ENCODE measurements at regions not wholly inside any gene's neighbourhood (a gene's known extent, or its start where the extent isn't known, plus 50 kb on each side); places are given as distances from the start of the nearest gene placed in this dataset.

DNA sequence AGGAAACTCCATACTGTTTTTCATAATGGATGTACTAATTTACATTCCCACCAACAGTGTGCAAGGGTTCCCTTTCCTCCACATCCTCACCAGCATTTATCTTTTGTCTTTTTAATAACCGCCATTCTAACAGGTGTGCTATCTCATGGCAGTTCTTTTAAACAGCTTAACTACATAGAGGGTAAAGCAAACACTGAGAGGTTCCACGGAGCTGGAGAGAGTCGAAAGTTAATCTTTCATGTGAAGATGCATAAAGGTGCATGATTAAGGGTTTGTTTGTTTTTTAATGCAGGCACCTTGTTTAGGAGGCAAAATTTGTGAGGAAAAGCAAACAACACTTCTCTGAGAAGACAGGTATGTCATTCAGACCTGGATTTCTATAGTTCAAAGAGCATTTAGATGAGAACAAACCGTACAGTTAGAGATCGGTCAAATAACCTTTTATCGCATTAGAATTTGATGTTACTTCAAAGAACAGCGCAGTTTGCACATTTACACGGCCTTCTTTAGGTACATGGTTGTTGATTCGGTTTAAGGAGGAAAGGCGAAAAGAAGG, 193.9 kb downstream of the RBM26 start:
- H3K27me3 ChIP-seq, result no peaks in the 10 kb centered on the region
- no peak for TF ChIP-seq POLR2A (IDR thresholded peaks at IDR 0.05)
- TF ChIP-seq, protein P1, sequence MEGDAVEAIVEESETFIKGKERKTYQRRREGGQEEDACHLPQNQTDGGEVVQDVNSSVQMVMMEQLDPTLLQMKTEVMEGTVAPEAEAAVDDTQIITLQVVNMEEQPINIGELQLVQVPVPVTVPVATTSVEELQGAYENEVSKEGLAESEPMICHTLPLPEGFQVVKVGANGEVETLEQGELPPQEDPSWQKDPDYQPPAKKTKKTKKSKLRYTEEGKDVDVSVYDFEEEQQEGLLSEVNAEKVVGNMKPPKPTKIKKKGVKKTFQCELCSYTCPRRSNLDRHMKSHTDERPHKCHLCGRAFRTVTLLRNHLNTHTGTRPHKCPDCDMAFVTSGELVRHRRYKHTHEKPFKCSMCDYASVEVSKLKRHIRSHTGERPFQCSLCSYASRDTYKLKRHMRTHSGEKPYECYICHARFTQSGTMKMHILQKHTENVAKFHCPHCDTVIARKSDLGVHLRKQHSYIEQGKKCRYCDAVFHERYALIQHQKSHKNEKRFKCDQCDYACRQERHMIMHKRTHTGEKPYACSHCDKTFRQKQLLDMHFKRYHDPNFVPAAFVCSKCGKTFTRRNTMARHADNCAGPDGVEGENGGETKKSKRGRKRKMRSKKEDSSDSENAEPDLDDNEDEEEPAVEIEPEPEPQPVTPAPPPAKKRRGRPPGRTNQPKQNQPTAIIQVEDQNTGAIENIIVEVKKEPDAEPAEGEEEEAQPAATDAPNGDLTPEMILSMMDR (IDR thresholded peaks at IDR 0.05), result no peak
- H3K4me1 ChIP-seq, result no peaks in the 10 kb centered on the region
- WGBS, 2 donors, result 32 to 43% methylated on average over 10 of the region's 10 CpGs
- no peaks in the 10 kb centered on the region for H3K9me3 ChIP-seq
- ATAC-seq, result no peak
- H3K4me3 ChIP-seq, result no peak overlapping the region
- no peak for DNase-seq
- H3K27ac ChIP-seq, result no peak overlapping the region
- H3K36me3 ChIP-seq (replicated peaks in 1 of 2; ENCODE audit: insufficient read depth in 1 of 2, low read depth in 2 of 2), result no peaks in the 10 kb centered on the region
- intact Hi-C loops (cut with DNase I), result no loop called here

DNA sequence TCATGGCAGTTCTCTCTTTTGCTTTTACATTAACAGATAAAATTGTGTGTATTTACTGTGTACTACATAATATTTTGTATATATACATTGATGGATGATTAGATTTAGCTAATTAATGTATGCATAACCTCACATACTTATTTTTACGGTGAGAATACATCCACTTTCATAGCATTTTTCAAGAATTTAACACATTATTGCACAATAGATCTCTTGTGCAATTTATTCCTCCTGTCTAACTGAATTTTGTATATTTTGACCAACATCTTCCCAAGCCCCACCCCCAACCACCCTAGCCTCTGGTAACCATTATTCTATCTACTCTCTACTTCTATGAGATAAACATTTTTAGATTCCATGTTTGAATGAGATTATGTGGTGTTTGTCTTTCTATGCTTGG, 194.7 kb downstream of the RBM26 start:
- 72 to 73% methylated on average over 1 of the region's 1 CpG for WGBS, 2 donors
- Histone ChIP-seq H3K4me3 (no peak overlapping the region), H3K27ac (no peak overlapping the region), H3K27me3 (no peaks in the 10 kb centered on the region), H3K4me1 (no peaks in the 10 kb centered on the region), H3K9me3 (no peaks in the 10 kb centered on the region), H3K36me3 (replicated peaks in 1 of 2; ENCODE audit: insufficient read depth in 1 of 2, low read depth in 2 of 2) (no peaks in the 10 kb centered on the region)
- ATAC-seq (no peak), DNase-seq (no peak)
- intact Hi-C loops (cut with DNase I), result no loop called here
- TF ChIP-seq, protein P1 (IDR thresholded peaks at IDR 0.05), result no peak
- no peak for TF ChIP-seq POLR2A (IDR thresholded peaks at IDR 0.05)

DNA sequence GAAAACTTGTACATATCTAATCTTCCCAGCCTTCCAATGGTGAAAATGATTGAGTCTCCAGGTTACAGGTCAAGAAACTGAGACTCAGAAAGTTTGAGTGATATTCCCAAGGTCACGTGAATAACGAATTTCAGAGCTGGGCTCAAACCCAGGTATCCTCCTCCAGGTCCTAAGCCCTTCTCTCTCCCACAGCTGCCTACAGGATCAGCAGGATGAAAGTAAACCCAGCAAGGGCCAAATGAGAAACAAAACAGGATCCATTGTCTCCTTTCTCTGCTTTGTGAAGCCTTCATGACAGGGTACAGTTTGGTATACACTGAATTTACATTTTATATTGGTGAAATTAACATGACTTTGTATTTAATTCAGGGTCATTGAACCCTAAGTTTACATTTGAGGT, 208.1 kb downstream of the RBM26 start:
- Histone ChIP-seq H3K27ac (no peak overlapping the region), H3K4me1 (no peaks in the 10 kb centered on the region), H3K27me3 (no peaks in the 10 kb centered on the region), H3K4me3 (no peak overlapping the region), H3K9me3 (no peaks in the 10 kb centered on the region), H3K36me3 (replicated peaks in 1 of 2; ENCODE audit: insufficient read depth in 1 of 2, low read depth in 2 of 2) (no peaks in the 10 kb centered on the region)
- no peak for DNase-seq
- ATAC-seq, result no peak
- intact Hi-C loops (cut with DNase I), result no loop called here
- TF ChIP-seq, protein P1 (IDR thresholded peaks at IDR 0.05), result no peak
- no peak for TF ChIP-seq POLR2A (IDR thresholded peaks at IDR 0.05)
- WGBS, 2 donors, result 25 to 43% methylated on average over 2 of the region's 2 CpGs

DNA sequence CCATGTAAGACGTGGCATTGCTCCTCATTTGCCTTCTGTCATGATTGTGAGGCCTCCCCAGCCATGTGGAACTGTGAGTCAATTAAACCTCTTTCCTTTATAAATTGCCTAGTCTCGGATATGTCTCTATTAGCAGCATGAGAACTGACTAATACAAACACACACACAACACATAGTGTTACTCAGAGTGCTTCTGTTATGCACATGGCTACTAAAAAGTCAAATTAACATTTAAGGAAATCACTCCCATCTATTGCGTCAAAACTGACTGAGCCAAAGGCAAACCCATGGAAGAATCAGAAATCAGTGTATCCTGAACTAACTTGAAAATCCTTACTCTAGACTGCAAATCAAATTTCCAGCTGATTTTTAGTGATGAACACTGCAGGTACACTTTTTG, 209.2 kb downstream of the RBM26 start:
- H3K9me3 ChIP-seq, result no peaks in the 10 kb centered on the region
- ATAC-seq, result no peak
- no peaks in the 10 kb centered on the region for H3K4me1 ChIP-seq
- no peak for DNase-seq
- no peak overlapping the region for H3K27ac ChIP-seq
- H3K4me3 ChIP-seq, result no peak overlapping the region
- H3K36me3 ChIP-seq (replicated peaks in 1 of 2; ENCODE audit: insufficient read depth in 1 of 2, low read depth in 2 of 2), result no peaks in the 10 kb centered on the region
- intact Hi-C loops (cut with DNase I), result no loop called here
- no peaks in the 10 kb centered on the region for H3K27me3 ChIP-seq
- 58 to 61% methylated on average over 3 of the region's 3 CpGs for WGBS, 2 donors
- TF ChIP-seq, protein P1 (IDR thresholded peaks at IDR 0.05), result no peak
- no peak for TF ChIP-seq POLR2A (IDR thresholded peaks at IDR 0.05)

DNA sequence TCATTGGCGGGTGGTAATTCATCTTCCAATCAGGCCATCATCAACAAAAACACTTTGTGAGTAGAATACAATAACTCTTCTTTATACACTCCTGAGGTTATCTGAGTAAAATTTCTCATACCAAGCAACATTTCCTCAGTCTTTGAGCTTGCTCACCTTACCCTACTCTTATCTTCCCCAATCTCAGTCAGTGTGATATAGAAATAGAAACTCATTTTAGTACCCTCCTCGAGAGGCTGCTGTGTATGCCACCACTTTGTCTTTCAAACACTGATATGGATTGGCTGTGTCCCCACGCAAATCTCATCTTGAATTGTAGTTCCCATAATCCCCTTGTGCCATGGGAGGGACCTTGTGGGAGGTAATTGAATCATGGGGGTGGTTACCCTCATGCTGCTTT, 209.7 kb downstream of the RBM26 start:
- ATAC-seq, result no peak
- H3K4me1 ChIP-seq, result no peaks in the 10 kb centered on the region
- H3K36me3 ChIP-seq (replicated peaks in 1 of 2; ENCODE audit: insufficient read depth in 1 of 2, low read depth in 2 of 2), result no peaks in the 10 kb centered on the region
- H3K27ac ChIP-seq, result no peak overlapping the region
- no peak overlapping the region for H3K4me3 ChIP-seq
- no peak for TF ChIP-seq POLR2A (IDR thresholded peaks at IDR 0.05)
- TF ChIP-seq, protein P1 (IDR thresholded peaks at IDR 0.05), result no peak
- intact Hi-C loops (cut with DNase I), result no loop called here
- no peaks in the 10 kb centered on the region for H3K9me3 ChIP-seq
- WGBS, 2 donors, result 59 to 66% methylated on average over 3 of the region's 3 CpGs
- DNase-seq, result no peak
- H3K27me3 ChIP-seq, result no peaks in the 10 kb centered on the region
